CD4-positive, alpha-beta T cell treated with Interleukin-10 for 1 hour (primary cell): ENCODE measurements at regions not wholly inside any gene's neighbourhood (a gene's known extent, or its start where the extent isn't known, plus 50 kb on each side); places are given as distances from the start of the nearest gene placed in this dataset.
"Not testable (repeated sequence)": the region's sequence is repeated elsewhere in the genome, so short reads cannot be mapped to it uniquely, and the experiment has no call there.

Experiments used
- DNase-seq: peaks from one replicate; pipeline ENCODE4 v3.0.0-alpha.2; 2020

DNA sequence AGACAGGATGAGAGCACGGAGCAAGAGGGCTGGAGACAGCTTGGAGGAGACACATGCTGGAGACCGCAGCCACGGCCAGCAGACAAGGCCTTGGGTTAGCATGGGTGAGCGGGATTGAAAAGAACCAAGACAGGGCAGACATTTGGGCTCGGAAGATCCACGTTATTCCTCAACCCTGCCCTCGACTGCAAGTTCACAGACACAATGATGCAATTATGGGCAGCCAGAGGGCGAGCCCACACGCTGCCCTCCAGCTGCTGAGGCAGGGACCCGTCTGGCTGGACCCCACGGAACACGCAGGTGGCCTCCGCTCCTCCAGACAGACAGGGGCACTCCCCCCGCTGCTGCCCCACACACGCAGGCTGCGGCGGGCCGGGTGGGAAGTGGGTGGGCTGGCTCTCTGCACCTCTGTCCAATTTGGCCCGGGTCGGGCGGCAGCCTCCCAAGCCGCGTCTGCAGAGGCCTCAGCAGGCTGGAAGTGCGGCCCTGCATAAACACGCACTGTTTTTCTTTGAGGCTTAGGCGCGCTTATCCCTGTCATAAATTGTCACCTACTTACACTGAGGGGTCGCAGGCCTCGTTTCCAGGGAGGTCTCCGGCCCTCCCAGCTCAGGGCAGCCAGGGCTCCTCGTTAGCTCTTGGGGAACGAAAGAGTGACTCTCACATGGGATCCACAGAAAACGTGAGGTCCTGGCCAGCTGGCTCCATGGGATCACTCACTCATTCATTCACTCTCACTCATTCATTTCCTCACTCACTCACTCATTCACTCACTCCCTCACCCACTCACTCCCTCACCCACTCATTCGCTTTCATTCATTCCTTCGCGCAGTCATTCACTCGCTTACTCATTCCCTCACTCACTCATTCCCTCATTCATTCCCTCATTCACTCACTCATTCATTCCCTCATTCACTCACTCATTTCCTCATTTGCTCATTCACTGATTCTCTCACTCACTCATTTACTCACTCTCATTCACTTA, 303.9 kb downstream of the C16orf95 start:
- no peak for DNase-seq

DNA sequence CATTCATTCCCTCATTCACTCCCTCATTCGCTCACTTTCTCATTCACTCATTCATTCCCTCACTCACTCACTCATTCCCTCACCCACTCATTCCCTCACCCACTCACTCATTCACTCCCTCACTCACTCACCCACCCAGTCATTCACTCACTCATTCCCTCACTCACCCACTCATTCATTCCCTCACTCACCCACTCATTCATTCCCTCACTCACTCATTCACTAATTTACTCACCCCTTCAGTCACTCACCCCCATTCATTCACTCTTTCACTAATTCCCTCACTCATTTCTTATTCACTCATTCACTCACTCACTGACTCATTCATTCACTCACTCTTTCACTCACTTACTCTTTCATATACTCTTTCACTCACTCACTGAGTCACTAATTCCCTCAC, 303.1 kb downstream of the C16orf95 start:
- no peak for DNase-seq

DNA sequence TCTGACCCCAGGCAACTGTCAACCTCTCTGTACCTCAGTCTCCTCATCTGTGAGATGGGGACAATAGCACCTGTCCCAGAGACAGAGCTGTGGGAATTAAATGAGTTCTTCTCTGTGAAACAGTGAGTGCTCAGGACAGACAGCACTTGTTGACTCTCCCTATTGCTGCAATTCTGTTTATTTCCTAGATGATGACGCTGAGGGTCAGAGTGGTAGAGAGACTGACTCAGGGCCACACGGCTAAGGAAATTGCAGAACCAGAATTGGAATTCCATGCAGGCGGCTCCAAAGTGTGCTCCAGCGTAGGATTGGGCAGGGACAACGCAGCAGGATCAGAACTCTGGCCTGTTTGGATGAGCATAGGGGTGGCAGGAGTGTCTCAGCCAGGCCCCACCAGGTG, 302.2 kb downstream of the C16orf95 start:
- no peak for DNase-seq

DNA sequence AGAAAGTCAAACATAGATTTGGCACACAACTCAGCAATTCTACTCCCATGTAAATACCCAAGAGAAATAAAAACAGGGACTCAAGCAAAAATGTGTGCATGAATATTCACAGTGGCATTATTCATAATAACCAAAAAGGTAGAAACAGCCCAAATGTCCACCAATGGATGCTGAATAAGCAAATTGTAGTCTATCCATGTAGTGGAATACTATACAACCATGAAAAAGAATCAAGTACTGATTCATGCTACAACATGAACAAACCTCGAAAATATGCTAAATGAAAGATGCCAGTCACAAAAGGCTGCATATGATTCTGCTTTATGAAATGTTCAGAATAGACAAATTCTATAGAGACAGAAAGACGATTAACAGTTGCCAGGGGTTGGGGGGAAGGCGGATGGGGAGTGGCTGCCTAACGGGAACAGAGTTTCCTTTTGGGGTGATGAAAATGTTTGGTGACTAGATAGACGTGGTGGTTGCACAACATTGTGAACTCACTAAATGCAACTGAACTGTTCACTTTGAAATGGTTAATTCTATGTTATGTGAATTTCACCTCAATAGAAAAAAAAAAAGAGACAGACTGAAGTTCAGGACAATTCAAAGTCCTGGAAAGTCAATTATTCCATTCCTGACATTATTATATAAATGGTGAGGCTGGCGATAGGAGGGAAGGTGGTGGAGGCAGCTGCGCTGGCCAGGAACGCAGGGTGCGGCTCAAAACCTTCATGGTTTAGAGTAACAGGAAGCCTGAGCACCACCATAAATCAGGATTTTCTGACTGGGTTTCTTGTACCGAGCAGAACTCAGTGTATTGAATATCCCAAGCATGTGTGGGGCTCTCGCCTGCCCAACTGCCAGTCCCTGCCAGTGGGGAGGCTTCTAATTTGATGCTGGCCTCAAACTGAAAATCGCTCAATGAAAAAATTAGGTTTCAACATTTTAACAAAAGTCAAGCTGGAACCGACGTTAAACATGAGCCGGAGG, 300.9 kb downstream of the C16orf95 start:
- DNase-seq: no peak

DNA sequence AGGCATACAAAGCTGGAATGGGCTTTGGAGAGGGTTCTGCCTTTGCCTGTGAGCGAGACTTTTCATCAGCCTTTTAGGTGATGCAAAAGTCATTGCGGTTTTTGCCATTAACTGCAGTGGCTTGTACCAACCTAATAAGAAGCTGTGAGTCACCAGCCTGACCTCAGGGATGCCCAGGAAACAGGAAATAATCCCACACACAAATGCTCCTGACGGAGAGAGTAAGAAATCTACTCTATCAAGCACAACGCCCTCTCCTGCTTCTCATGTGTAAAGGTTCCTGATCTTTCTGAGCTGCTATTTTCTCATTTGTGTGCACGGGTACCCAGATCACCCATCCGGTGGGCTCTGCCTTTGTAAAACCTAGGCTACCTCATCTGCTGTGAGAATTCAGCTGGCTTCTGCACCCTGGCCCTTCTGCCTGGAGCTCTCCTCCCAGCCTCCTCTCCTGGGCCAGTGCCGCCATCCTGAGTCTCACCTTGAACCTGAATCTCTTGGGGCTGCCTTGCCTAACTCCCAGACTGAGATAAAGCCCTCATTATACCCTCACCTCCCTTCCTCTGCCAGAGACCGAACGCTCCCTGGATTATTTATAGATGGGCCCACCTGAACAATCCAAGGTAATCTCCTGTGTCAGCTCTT, 299.7 kb downstream of the C16orf95 start:
- no peak for DNase-seq

DNA sequence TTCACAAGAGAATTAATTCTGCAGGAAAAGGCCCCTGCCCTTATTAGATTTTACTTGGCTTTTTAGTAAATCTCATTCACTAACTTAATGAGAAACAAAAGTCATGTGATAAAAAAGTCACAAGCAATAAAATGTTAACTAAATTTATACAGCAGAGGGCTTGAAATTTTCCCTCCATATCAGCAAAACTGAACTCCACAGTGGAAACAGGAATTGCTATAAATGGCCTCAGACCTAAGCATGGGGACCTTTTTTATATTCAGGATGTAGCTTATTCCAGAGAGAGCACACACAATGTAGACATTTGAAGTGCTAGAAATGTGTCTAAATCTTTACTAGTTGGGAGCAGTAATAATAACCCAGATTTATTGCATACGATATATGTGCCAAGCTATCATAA, 291.5 kb downstream of the C16orf95 start:
- DNase-seq: no peak

DNA sequence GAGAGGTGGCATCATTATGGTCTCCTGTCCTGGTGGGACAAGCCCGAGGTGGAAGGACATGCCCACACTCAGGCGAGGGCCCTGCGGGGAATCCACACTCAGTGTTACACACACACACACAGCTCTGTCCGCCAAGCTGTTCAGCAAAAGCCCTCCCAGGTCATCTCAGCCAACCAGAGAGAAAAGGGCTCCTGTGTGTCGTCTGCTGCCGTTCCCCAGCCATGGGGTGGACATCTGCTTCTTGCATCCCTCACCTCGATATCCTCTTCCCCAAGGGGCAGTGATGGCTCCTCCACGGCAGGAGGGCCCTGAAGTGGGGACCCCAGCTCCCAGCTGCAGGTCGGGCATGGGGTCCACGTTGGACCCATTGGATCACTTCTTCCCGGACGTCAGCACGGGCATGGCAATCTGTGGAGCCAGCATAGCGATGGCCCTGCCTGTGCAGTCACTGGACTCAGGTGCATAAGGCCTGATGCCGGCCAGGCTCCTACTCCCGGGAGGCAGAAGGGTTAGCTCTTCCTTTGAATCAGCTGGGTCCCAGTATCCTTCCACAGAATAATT, 290.1 kb downstream of the C16orf95 start:
- DNase-seq: no peak

DNA sequence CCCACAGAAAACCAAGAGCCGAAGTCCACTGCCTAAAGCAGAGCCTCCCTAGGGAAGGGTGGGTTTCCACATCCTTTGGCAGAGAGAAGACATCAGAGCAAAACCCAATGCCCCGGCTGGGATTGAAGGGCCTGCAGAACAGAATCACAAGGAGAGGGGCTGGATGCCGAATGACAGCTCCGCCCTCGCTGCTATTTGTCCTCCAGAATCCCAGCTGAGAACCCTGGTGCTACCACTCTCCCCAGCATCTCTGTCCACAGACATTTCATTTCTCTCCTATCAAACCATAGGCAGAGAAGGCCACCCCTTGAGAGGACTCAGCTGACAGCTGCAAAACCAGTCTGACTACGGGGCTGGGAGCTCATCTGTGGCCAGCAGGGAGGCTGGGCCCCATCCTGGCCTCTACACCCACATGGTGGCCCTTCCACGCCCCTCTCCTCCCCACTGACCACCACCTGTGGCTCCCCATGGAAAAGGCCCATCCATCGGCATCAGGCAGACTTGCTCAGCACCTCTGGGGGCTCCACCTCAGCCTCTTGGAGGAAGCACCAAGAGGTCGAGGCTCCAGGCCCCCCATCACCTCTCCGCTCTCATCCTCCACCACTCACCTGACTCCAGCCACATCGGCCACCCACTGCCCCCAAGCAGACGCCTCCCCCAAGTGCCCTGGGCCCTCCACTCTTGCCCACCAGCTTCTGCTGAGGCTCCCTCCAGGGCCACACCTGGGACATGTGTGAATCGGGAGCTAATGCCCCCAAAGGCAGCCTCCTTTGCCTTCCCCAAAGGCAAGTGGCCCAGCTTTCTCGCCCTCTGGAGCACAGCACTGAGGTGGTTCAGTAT, 288.5 kb downstream of the C16orf95 start:
- no peak for DNase-seq

DNA sequence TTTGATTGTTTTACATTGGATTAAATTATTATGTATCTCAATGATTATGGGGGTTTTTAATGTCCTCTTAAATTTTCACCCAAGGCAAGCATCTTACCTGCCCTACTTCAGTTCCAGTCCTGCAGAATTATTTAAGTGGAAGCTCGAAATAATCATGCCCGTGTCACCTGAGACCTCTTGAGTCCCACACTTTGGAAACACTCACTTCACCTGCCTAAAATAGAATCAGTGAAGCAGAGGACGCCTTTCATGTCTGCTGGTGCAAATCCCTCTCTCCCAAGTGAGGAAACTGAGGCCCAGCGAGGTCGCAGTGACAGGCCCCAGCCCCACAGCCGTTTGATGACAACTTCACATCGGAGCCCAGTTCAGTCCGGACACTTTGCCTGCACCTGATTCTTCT, 284.6 kb downstream of the C16orf95 start:
- DNase-seq: no peak

DNA sequence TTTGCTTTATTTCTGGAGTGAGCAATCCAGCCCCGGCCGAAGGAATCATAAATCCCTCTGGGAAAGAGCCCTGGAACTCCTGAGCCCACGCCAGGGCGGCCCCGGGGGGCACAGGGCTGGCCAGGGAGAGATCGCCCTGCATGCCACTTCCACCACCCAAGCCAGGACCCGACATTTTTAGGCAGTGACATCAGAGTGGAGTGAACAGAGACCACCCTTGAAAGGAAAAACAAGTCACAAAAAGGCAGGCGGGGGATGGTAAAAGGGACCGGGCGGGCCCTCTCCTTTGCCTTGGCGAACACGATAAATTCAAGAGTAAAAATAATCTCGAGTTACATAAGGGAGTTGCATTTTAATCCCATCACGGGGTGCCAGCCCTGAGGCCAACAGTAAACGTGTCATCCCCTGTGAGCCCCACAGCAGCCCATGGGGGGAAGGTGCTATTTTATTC, 284.1 kb downstream of the C16orf95 start:
- no peak for DNase-seq

DNA sequence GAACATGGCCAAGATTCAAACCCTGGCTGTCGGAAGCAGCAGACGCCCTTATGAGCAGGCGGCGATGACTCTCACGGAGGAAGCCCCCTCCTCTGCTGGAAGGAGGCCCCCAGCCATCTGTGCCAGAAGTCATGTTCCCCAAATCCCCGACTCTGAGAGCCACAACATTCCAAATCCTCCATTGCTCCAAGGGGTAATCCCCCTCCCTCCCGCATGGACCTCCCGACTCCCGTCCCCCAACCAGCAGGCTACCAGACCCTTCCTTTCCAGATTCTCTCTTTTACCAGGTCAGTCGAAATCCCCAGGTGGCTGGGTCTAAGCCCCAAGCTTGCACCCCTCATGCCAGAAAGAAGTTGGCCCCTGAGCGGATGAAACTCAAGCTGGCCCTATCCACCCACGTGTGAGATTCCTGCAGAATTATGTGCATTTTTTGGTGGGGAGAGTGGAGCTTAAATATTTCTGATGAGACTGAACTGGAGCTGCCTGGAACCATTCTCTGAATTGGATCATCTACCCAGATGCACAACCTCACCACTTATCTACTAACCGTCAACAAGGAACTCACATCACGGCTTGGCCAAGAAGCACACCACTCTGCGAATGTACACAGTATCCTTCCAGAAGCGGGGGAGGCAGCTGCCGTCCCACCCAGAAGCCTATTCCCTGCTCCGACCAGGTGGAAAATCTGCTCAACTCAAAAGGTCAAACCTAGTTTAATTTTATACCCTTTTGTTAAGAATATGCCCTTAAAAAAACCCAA, 283.5 kb downstream of the C16orf95 start:
- no peak for DNase-seq

DNA sequence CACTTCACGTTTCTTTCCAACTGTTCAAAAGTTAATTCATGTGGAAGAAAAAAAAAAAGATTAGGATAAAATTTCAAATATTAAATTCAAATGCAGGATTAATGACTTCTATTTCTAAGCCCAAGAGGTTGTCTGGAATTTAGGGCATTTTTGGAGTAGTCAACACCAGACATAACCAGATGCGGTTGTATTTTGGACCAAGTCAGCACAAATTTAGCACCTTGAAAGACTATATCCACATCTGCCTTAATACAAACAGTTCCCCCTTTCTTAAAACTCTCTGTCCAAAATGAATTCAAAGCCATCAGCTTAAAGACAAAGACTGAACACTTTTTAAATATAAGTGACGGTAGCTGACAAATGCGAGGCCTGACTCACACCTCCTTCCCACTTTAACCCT, 282.9 kb downstream of the C16orf95 start:
- DNase-seq: no peak

DNA sequence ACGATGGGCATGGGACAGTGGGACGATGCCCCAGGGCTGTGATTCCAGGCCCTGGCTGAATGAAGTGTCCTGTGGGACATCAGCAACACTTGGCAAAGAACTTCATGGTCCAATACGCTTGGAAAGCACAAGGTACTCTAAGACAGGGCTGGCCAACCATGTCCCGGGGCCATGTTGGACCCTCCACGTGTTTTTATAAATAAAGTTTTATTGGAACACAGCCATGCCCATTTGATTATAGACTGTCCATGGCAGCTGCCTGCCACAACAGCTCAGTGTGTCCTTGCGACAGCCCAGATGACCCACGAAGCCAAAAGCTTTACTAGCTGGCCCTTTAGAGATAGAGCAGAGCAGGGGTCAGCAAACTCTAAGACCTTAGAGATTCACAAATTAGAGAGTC, 282.1 kb downstream of the C16orf95 start:
- no peak for DNase-seq

DNA sequence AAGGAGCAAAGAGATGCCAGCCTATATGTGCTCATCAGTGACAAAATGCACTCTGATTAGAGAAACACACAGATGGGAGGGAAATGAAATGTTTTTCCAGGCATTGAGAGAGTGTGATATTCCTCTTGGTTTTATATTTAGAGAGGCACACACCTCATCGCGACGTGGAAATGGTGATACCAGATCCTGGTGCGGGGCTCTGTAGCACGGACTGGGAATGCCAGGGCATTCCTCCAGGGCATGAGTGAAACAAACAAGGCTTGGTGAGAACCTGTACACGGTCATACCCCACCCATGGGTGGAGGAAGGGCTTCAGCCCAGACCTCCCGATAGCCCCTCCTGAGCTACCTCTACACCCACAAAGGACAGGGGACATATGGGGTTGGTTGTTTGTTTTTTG, 280.2 kb downstream of the C16orf95 start:
- DNase-seq: no peak

DNA sequence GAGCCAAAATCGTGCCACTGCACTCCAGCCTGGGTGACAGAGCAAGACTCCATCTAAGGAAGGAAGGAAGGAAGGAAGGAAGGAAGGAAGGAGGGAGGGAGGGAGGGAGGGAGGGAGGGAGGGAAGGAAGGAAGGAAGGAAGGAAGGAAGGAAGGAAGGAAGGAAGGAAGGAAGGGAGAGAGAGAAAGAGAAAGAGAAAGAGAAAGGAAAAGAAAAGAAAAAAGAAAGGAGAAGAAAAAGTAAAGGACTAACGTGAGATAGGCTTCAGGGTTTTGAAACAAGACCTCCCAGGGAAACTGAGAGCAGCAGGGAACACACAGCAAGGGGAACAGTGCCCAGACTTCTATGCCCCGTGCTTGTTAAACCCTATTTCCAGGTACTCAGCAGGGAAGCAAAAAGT, 278.7 kb downstream of the C16orf95 start:
- DNase-seq: not testable (repeated sequence)

DNA sequence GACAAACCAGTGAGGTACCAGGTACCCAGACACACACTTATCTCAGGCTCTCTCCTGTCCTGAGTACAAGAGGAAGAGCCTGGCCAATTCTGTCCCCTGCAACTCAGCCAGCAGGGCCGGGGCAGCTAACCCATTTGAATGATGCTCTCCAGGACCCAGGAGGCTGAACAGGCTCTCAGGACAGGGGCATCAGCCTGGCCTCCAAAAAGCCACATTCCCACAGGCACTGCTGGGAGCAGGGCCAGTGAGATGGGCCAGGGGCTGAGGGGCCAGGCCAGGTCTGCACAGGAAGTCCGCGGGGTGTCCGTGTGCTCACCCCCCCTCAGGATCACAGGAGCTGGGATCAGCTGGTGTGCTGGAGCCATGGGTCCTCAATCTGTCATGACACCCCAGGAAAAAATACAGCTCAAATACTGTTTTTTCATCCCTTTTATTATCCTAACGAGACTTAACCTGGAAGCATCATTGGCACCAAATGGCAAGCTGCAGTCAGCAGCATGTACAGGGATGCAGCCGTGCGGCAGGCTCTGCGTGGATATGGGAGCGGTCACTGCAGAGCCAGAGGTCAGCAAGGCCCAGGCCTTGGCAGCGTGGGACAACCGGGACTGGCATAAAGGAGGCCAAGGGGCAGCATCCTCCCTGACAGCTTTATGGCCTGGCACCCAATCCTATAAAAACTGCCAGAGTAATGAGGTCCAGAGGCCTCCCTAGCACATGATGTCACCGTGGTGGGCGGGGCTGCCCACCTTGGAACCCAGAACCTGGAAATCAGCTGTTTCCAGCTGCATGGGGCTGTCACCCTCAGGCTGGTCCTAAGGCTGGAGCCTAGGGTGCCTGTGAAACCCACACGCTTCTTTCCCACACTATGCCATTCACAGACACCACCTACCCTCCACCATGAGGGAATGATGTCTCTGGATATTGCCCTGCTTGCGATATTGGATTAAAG, 276.7 kb downstream of the C16orf95 start:
- no peak for DNase-seq

DNA sequence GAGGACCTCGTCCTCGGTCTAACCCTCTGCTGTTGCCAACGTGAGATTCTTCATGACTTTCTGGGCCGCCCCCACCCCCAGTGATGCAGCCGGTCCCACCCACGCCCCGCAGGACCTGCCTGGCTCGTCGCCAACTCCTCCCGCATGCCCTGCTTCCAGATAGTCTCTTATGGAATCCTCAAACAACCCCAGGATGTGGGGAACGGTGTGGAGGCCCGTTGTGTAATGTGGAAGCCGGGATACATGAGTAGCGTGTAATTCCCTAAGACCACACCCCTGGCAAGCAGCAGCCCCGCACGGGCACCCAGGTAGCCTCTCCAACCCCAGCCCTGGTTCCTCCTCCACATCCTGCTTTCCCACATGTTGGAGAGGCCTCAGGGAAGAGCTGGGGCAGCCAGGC, 275.9 kb downstream of the C16orf95 start:
- DNase-seq: no peak

DNA sequence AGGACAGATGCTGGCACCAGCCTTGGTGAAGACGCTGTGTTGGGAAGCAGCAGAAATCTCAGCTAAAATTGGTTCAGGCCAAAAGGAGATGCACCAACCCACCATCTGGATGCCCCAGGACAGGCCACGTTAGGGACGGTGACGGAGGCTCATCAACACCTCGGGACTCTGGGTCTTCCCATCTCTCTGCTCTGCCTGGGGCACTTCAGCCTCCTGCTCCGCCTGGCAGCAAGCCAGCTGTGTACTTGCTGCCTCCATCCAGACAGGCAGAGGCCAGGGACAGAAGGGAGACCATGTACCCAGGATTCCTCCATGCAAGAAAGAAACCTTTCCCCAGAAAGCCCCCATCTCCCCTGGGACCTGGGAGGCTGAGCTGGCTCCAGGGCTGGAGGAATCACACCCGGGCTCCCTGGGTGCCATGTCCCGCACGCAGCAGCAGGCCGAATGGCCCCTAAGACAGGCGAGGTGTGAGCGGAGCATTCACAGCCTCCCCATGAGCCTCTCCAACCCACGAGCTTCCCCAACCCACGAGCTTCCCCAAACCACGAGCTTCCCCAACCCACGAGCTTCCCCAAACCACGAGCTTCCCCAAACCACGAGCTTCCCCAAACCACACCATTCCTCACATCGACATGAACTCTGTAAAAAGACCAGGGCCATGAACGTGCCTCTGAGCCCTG, 274.5 kb downstream of the C16orf95 start:
- no peak for DNase-seq
